ENCODE measurements at regions not wholly inside any gene's neighbourhood (a gene's known extent, or its start where the extent isn't known, plus 50 kb on each side); places are given as distances from the start of the nearest gene placed in this dataset.
"Not testable (repeated sequence)": the region's sequence is repeated elsewhere in the genome, so short reads cannot be mapped to it uniquely, and the experiment has no call there.

DNA sequence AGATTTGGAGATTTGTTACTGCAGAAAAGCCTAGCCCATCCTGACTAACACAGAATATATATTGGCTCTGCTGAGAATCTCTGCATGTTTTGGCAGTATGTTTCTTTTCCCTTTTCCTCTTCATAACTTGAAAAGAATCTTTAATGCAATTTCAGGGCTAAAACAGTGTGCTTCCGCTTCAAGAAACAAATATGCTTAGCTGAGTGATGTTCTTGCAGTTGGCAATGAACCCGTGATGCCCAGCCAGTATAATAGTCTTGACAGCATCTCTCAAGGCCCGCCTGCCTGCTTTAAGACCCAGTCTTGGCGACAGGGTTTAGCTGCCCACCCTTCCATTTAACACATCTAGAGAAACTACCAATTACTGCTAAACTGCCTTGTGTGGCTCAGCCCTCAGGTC, 184.5 kb downstream of the INO80D start:
- DNase-seq: no peak

DNA sequence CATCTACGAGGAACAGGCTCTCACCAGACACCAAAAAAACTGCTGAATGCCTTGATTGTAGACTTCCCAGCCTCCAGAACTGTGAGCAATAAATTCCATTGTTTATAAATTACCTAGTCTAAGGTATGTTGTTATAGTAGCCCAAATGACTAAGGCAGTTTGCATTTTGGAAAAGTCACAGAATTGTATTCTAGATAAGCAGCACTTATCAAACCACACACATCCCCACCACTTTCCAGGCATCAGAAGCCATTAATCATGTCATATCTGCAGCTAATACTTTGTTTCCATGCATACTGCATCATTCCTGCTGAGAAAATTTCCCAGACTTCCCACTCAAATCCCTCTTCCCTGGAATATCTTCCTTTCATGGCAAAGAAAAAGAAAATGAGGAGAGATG, 187.2 kb downstream of the INO80D start:
- DNase-seq: no peak

DNA sequence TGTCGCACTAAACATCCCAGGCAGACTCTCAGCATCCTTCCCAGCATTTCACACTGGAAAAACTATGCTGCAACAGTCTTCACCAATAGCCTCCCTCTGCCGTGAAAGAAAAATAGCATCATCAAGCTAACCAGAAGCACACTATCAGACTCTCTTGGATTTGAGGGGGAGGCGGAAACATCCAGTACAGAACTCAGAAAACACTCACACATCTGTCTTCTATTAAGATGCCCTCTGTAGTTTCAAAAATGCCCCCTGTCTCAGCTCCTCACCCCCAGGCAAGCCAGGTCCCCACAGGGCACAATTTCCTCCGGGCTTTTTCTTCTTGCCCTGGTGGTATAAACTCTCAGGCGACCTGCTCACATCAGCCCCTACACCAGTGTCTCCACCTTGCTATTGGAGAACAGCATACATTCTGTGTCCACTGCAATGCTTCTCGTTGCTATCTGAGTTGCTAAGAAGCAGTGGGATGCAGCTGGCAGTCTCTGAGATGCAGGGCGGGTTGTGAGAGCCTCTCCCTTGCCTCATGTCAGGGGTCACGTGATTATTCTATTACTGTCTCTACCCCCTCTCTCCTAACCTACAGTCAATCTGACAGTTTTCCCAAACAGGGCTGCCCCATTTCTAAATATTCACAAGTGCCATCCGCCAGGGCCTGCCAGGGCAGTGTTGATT, 189.9 kb downstream of the INO80D start:
- DNase-seq: no peak

DNA sequence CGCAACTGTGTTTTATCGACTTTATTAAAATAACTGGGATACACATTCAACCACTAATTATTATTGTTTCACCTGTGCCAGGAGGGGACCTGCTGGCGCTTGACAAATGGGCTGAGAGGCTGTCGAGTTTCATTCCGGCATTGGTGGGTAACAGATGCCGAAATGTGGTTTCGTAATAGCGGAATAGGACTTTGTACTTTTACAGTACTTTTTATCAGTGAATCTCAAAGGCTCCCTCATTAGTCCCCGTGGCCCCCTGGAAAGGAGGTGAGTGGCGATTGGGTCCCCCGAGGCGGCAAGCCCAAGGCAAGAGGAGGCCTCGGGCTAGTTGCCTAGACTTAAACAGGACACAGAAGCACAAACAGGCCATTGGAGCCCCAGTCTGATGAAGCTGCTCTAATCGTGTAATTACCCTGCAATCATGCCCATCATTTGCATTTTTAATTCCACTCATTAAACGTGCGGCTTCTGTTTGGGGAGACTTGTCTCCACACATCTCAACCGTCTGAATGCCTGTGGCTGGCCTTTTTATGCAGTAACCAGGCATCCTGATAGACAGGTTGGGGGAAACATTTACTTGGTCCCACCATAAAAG, 193.2 kb downstream of the INO80D start:
- no peak for DNase-seq

DNA sequence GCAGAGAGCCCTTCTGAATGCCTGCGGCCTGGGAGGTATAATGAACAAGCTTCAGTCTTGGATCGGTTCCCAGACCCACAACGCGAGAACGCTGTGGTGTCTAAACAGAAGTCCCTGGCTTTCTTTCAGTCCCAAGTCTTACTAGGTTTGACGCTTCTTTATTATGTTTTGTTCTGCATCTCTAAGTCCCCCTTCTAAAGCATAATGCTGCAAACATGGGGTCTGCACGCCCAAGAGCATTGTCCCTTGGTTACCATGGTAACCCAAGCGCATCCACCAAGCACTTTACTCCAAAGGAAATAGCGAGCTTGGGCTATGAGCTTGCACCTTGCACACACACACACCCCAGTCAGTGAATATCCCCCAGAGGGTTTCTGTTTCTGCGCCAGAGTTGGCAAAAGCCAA, 193.7 kb downstream of the INO80D start:
- DNase-seq: no peak

DNA sequence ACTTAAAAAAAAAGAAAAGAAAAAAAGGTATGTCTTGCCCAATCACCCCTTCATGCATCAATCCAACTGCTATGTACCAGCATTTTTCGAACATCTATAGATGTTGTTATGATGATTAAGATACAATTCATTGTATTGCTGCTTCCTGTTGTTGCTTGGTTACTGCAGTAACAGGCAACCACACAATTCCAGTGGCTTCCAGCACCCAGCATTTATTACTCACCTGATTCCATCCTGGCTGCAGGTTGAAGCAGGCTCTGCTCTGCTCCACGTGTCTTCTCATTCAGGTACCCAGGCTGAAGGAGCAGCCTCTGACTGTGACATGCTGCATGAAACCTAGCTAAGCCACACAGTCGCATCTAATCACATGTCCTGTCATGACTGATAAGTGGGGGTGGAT, 196.9 kb downstream of the INO80D start:
- DNase-seq: no peak

DNA sequence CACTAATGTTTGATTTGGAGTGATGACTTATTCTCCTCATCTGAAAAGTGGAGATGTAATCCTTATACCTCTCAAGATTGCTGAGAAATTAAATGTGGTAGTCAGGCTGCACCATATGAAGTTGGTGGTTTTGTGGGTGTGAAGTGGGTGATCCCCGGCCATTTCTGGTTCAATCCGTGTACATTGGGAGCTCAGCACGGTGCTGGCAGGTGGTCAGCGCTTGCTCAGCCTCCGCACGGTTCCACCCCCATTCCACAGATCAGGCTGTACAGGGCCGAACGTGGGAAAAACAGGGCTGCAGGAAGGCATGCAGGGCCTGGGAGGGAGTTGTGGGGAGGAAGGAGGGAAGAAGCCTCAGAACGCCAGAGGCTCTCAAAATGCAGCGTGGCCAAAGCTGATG, 198.3 kb downstream of the INO80D start:
- no peak for DNase-seq

DNA sequence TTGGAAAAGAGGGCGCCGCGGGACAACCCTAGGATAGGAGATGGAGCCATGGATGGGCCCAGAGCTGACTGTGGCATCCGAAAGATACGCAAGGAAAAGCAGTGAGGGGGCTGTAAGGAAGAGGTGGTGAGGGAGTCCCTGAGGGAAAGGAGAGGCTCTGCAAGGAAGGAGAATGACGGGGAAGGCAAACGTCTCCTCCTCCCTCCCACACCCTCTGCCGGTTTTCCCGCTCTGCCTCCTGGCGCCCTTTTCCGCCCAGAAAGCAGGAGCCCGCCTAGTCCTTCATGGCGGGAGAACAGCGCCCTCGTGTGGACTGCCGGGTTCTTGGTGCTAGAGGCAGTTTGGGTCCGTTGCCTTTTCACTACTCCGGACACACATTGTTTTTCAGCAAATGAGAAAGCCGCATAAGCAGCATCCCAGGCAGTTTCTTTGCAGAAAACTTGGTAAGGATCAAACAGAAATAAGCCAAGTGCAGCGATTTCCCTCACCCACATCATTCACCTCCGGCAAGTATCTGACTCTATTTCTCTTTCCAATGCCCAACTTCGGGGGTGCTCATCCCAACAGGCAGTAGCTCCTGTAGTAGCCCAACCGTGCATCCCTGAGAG, 200.4 kb downstream of the INO80D start:
- peak; percentile 35 for DNase-seq

DNA sequence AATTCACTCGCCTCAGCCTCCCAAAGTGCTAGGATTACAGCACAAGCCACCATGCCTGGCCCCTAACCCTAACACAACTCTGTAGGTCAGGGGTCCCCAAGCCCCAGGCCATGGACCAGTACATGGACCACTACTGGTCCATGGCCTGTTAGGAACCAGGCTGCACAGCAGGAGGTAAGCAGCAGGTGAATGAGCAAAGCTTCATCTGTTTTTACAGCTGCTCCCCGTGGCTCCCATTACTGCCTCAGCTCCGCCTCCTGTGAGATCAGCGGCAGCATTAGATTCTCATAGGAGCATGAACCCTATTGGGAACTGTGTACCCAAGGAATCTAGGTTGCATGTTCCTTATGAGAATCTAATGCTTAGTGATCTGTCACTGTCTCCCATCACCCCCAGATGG, 201.7 kb downstream of the NRP2 start:
- no peak for DNase-seq

DNA sequence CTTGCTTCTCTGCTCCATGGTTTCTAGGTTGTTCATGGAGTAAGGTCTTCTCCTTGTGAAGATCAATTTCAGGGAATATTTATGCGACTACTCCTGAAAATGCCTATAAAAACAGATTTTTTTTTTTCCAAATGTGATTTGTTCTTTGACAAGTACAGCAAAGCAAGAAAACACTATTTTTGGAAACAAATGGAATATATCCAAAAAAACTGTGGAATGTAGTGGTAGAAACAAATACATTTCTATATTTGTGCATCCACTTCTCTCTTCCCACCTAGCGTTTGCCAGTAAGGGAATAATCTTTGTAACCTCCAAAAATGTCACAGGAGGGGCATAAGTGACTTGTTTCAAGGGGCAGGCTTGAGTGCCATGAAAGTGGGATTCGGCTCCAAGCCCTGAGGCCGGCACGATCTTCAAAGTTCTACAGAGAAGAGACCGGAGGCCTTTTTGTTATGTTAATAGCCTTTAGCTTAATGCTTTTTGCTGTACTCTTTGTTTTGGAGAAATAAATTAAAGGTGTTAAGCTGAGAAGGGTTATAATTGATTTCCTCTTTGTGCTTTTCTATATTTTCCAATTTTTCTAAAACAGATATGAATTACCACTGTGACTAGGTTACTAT, 200.6 kb downstream of the NRP2 start:
- no peak for DNase-seq

DNA sequence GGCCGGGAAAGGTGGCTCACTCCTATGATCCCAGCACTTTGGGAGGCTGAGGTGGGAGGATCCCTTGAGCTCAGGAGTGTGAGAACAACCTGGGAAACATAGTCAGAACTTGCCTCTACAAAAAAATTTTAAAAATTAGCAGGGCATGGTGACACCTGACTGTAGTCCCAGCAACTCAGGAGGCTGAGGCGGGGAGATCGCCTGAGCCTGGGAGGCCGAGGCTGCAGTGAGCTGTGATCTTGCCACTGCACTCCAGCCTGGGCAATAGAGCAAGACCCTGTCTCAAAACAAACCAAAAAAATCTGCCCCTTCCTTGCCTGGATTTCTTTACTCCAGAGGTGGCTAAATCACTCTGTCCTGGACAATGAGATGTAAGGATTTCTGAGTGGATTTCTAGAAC, 197.7 kb downstream of the NRP2 start:
- DNase-seq: no peak

DNA sequence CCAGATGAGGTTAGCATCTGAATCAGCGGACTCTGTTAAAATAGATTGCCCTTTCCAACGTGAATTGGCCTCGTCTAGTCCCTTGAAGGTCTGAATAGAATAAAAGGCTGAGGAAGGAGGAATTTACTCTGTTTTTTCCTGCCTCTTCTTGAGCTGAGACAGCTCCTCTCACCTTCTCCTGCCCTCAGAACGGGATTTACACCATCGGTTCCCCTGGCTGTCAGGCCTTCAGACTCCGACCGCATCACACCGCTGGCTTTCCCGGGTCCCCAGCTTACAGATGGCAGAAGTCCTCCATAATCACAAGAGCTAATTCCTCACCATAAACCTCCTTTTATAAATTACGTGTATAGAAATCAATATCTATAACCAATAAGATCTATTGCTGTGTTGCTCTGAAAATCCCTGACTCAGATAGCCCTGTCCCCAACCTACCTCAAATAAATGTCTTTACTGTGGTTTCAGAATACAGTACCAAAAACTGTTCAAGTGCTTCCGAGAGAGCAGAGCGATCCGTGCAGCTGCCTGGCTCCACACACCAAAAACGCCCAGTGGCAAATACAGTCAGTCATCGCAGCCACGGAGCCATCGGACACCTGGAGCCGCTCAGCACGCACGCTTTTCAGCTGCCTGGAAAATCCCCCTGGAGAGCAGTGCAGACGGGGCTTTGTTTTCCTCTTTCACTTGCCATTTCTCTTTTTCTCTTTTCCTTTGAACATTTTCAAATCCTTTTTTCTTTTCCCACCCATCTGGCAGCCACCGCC, 196.9 kb downstream of the NRP2 start:
- DNase-seq: no peak

DNA sequence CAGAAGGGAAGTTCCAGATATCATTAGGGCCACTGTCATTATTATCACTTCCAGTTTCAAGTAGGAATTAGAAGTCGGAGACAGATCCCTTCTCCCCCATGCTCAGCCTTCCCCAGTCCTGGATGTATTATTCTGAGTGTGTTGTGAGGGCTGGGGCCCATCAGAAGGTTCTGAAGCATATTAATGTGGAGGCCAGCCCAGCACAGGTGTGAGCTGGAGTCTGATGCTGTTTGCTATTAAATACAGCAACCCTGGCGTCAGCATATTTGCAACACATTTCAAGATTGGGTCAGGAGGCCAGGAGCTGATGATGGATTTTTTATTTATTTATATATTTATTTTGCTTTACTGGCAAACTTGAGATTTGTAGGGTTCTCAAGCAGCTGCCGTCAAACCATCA, 195.2 kb downstream of the NRP2 start:
- DNase-seq: no peak

DNA sequence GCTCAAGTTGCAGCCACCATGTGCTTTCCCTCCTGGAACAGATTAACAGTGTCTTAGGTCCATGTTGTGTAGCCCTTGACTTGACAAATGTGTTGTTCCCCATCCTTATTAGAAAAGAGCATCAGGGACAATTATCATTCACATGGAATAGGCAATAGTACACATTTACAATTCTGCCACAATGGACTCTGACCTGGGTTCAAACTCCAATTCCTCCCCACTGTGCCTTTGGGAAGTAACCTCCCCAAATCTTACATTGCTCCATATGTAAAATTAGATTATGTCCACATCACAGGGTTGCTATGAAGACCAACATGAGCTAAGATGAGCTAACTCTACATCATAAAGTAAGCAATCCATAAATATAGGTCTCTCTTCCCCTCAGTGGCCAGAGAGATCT, 193.8 kb downstream of the NRP2 start:
- no peak for DNase-seq

DNA sequence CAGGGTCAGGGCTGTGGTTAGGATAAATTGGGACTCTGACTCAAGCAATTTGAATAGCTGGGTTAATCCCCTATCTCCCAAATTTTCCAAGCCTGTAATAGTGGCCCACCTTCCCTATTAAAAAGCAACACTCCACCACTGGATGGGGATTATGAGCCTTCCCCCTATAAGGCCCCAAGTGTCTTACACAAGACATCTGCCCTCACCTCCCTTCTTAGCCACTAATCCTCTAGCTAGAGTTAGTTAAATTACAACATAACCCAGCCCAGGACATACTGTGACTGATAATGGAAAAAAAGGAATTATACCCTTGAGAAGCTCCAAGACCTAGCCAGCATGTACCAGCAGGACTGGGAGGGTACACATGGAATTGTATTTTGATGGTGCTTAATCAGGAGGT, 190.4 kb downstream of the NRP2 start:
- DNase-seq: no peak

DNA sequence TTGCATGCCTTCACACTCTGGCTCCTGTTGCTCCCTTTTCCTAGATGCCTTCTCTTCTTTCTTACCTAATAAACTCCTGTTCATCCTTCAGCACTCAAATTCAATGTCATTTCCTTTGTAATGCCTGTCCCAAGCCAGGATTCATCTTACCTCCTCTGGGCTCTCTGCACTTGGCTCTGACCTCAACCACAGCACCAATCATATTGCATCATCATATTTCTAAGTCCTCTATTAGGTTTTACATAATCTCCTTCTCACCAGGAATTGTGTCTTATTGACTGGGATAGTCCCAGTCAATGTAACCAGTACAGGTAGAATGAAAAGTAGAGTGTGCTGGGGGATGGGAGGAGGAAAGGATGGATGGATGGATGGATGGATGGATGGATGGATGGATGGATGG, 187.1 kb downstream of the NRP2 start:
- DNase-seq: no peak

DNA sequence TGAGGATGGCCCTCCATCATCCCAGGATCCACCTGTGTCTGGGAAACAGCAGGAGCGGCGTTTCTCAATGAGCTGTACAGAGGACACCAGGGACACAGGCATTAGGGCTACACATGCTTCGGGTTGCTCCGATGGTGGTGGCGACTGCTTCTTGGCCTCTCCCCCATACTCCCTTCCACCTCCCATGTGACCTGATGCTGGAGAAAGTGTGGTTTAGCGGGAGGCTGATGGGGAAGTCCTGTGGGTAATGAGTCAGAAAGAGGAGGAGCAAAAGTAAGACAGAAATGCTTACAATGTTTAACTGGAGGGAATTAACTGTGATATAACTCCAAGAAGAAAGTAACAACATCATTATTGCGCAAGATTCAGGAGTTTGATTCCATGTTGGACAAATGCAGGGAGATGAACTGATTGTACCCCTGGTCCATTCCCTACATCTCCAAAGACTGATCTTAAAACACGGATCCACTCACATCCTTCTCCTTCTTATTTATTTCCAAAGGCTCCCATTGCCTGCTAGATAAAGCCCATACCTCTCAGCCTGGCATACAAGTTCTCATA, 186.6 kb downstream of the NRP2 start:
- DNase-seq: no peak

DNA sequence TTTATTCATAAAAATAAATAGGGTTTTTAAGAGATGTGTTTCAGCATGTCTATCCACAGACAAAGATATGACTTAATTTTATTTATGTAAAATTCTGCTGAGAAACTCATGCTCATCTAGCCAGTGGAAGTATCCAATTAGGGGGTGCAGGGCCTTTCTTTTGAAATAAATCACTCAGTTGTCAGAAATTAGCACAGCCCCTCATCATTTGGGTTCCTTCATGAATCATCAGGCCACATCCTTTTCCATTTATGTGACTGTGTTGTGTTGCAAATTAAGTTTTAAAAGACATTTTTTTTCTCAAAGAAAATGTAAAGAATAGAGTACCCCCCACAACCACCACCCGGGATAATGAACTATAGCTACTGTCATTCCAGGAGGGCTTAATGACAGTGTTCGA, 185.8 kb downstream of the NRP2 start:
- no peak for DNase-seq

DNA sequence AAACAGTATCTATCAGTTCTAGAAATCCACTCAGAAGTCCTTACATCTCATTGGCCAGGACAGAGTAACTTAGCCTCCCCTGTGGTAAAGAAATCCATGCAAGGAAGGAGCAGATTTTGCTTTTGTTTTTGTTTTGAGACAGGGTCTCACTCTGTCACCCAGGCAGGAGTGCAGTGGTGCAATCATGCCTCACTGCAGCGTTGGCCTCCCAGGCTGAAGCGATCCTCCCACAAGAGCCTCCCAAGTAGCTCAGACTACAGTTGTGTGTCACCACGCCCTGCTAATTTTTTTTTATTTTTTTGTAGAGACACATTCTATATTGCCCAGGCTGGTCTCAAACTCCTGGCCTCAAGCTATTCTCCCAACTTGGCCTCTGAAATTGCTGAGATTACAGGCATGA, 185.1 kb downstream of the NRP2 start:
- no peak for DNase-seq

DNA sequence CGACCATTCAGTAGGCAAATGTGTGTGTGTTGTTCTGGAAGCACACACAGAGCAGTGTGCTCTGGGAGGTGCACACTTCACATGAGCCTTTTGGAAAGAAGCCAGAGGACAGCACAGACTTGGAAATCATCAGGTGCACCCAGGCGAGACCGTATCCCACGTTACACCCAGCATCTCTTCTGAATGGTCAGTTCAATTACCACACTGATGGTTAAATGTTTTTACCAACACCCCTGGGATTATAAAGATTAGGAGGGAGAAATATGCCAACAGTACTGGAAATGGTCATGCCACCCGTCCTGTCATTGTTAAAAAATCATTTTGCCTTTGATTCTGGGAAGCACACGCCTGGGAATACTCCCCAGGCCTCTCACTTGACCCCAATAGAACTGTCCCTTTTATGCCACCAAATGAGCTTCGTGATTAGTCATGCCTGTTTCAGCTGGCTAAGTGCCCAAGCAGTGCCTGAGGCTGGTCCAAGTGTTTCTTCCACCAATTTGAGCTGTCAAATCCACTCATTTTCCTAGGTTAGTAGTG, 183.7 kb downstream of the NRP2 start:
- DNase-seq: no peak

DNA sequence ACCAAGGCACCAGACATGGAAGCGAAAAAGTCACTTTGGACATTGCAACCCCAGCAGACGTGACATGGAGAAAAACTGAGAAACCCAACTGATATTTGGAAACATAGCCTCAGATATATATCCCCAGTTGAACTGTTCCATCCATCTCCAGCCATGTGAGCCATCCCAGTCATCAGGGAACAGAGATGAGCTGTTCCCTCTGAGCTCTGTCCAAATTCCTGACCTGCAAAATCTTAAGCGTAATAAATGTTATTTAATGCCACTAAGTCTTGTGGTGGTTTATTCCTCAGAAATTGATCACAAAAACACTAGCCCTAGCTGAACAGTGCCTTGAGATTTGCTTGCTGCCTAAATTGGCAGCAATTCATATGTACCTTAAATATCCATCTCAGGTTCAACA, 182.8 kb downstream of the NRP2 start:
- no peak for DNase-seq

DNA sequence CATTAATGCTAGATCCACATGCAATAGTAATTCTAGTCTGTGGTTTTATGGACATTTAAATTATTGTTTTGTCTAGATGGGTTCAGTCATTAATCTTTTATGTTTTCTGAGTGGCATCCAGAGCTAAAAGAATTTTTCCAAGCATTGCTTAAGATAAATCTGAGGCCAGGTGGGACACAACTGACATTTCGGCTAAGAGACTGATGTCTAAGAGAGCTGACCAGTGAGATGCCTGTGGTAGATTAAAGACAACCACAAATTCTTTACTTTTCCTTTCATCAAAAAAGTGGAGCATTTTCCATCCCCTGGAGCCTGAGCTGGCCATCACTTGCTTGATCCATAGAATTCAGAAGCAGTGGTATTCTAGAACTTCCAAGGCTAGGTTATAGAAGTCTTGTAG, 182.2 kb downstream of the NRP2 start:
- DNase-seq: no peak

DNA sequence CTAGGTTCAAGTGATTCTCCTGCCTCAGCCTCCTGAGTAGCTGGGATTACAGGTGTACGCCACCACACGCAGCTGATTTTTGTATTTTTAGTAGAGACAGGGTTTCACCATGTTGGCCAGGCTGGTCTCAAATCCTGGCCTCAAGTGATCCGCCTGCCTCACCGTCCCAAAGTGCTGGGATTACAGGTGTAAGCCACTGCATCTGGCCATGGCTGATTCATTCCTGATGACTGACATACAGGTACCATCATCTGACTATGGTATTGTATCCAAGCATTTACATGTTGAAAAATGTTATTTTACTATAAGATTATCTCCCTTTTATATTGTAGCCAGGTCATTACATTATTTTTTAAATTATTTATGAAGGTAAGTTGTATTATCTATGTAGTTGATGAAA, 180.5 kb downstream of the NRP2 start:
- DNase-seq: not testable (repeated sequence)
